Smooth muscle cell (in vitro differentiated cells): ENCODE measurements at regions not wholly inside any gene's neighbourhood (a gene's known extent, or its start where the extent isn't known, plus 50 kb on each side); places are given as distances from the start of the nearest gene placed in this dataset.

Experiments
- DNase-seq: peaks from one replicate; lab custom pipeline; 2025; ENCODE audit not compliant: unreplicated experiment; lab: John Stamatoyannopoulos, UW
- H2AFZ ChIP-seq: fragments of 200-600 bp; sonication (generic); 2 replicates; pipeline ENCODE4 v1.6.0; 2016; ENCODE audit warnings: antibody characterized with exemption, low read depth, mild to moderate bottlenecking
- H3F3A ChIP-seq: fragments of 200-600 bp; sonication (generic); 2 replicates; pipeline ENCODE4 v1.6.0; 2017; ENCODE audit warnings: antibody characterized with exemption, low read depth
- H3K27ac ChIP-seq: fragments of 200-600 bp; sonication (generic); 2 replicates; pipeline ENCODE4 v1.5.1; 2016; ENCODE audit warnings: low read depth, mild to moderate bottlenecking
- H3K27me3 ChIP-seq: fragments of 200-600 bp; sonication (generic); 2 replicates; pipeline ENCODE4 v1.6.1; 2016; ENCODE audit warnings: low read depth, mild to moderate bottlenecking
- H3K36me3 ChIP-seq: fragments of 200-600 bp; sonication (generic); 2 replicates; pipeline ENCODE4 v1.5.1; 2016; ENCODE audit warnings: low read depth
- H3K4me1 ChIP-seq: fragments of 200-600 bp; sonication (generic); 2 replicates; pipeline ENCODE4 v1.5.1; 2016; ENCODE audit warnings: low read depth
- H3K4me2 ChIP-seq: fragments of 200-600 bp; sonication (generic); 2 replicates; pipeline ENCODE4 v1.6.0; 2016; ENCODE audit warnings: mild to moderate bottlenecking
- H3K4me3 ChIP-seq: fragments of 200-600 bp; sonication (generic); 2 replicates; pipeline ENCODE4 v1.5.1; 2016; ENCODE audit warnings: mild to moderate bottlenecking
- H3K79me2 ChIP-seq: fragments of 200-600 bp; sonication (generic); 2 replicates; pipeline ENCODE4 v1.6.0; 2016; ENCODE audit warnings: low read depth, mild to moderate bottlenecking
- H3K9ac ChIP-seq: fragments of 200-600 bp; sonication (generic); 2 replicates; pipeline ENCODE4 v1.6.0; 2016; ENCODE audit warnings: low read depth
- H3K9me3 ChIP-seq: fragments of 200-600 bp; sonication (generic); replicated peaks from 2 replicates; pipeline ENCODE4 v1.5.1; 2016; ENCODE audit warnings: low read depth
- H4K20me1 ChIP-seq: fragments of 200-600 bp; sonication (generic); 2 replicates; pipeline ENCODE4 v1.6.0; 2016; ENCODE audit warnings: low read depth
- CTCF ChIP-seq: fragments of 200-600 bp; sonication (generic); IDR thresholded peaks from 2 replicates; pipeline ENCODE4 v1.5.1; 2017; ENCODE audit warnings: borderline replicate concordance, mild to moderate bottlenecking, antibody characterized with exemption; ENCODE audit not compliant: insufficient read depth, poor library complexity, severe bottlenecking
- WGBS: methylation state at CpG from one replicate; pipeline ENCODE4 v1.1.7; 2016; ENCODE audit warnings: low lambda C conversion rate; 5-methylcytosine and 5-hydroxymethylcytosine counted together

- 86% methylated on average over 1 of the region's 1 CpG for WGBS
- H3K4me2 ChIP-seq: no peak overlapping the region
- H3K79me2 ChIP-seq: no peaks in the 10 kb centered on the region
- H3K27me3 ChIP-seq: no peaks in the 10 kb centered on the region
- no peak overlapping the region for H3K27ac ChIP-seq
- H4K20me1 ChIP-seq: no peaks in the 10 kb centered on the region
- no peak overlapping the region for H3K9ac ChIP-seq
- H3K9me3 ChIP-seq: no peaks in the 10 kb centered on the region
- H3F3A ChIP-seq: no peaks in the 10 kb centered on the region
- no peak for TF ChIP-seq CTCF
- H3K4me3 ChIP-seq: no peak overlapping the region
- H3K4me1 ChIP-seq: no peaks in the 10 kb centered on the region
- no peak for DNase-seq
- H2AFZ ChIP-seq: no peak overlapping the region
- H3K36me3 ChIP-seq: no peaks in the 10 kb centered on the region
These were observed 416.6 kb downstream of the ZSWIM6 start for GRCh38 chr5:61748651-61749050.

- no peak for DNase-seq
- TF ChIP-seq CTCF: no peak
- Histone ChIP-seq H3K9me3 (no peaks in the 10 kb centered on the region), H2AFZ (no peak overlapping the region), H3K4me2 (no peak overlapping the region), H3K9ac (no peak overlapping the region), H3K4me3 (no peak overlapping the region), H3K79me2 (no peaks in the 10 kb centered on the region), H3K27ac (no peak overlapping the region), H3K4me1 (no peaks in the 10 kb centered on the region), H4K20me1 (no peaks in the 10 kb centered on the region), H3F3A (no peaks in the 10 kb centered on the region), H3K36me3 (no peaks in the 10 kb centered on the region), H3K27me3 (no peaks in the 10 kb centered on the region)
These were observed 420.5 kb downstream of the ZSWIM6 start for GRCh38 chr5:61752588-61752987.

- H3K9me3 ChIP-seq: no peaks in the 10 kb centered on the region
- TF ChIP-seq CTCF: no peak
- 86% methylated on average over 1 of the region's 1 CpG for WGBS
These were observed 422.7 kb downstream of the ZSWIM6 start for GRCh38 chr5:61754792-61755191.

GRCh38 chr5:61755726-61756222, 423.7 kb downstream of the ZSWIM6 start:
- Histone ChIP-seq H4K20me1 (no peaks in the 10 kb centered on the region), H3K4me3 (no peak overlapping the region), H3F3A (no peaks in the 10 kb centered on the region), H3K36me3 (no peaks in the 10 kb centered on the region), H3K27me3 (no peaks in the 10 kb centered on the region), H3K27ac (no peak overlapping the region), H3K9ac (no peak overlapping the region), H2AFZ (no peak overlapping the region), H3K4me2 (no peak overlapping the region), H3K9me3 (no peaks in the 10 kb centered on the region), H3K79me2 (no peaks in the 10 kb centered on the region), H3K4me1 (no peaks in the 10 kb centered on the region)
- TF ChIP-seq CTCF: no peak
- WGBS: 94% methylated on average over 4 of the region's 4 CpGs
- DNase-seq: no peak

More at GRCh38 chr5:61754792-61755191, 422.7 kb downstream of the ZSWIM6 start:
- Histone ChIP-seq H3K27ac (no peak overlapping the region), H3F3A (no peaks in the 10 kb centered on the region), H3K27me3 (no peaks in the 10 kb centered on the region), H3K4me2 (no peak overlapping the region), H3K4me1 (no peaks in the 10 kb centered on the region), H3K79me2 (no peaks in the 10 kb centered on the region), H3K9ac (no peak overlapping the region), H4K20me1 (no peaks in the 10 kb centered on the region), H3K4me3 (no peak overlapping the region), H3K36me3 (no peaks in the 10 kb centered on the region), H2AFZ (no peak overlapping the region)
- no peak for DNase-seq
